ENCODE measurements at regions not wholly inside any gene's neighbourhood (a gene's known extent, or its start where the extent isn't known, plus 50 kb on each side); places are given as distances from the start of the nearest gene placed in this dataset.

DNA sequence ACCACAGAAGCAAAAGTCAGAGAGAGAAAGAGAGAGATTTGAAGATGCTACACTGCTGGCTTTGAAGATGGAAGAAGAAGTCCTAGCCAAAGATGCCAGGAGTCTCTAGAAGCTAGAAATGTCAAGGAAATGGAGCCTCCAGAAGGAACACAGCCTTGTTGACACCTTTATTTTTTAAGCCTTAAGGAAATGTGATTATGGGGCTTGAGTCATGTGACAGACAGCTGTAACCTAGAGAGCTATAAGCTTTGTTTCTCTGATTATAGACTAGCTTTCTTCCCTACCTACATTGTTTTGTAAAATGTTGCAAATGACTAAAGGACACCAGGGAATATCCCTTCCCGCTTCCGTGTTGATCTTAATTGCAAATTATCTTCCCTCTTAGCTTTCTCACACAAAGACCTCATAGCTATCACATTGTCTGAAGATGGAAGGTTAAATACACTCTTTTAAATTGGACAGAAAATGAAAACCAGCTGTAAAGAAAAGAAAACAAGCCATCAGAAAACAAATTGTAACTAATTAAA, 199.9 kb downstream of the ARHGAP12 start:
- Mint-ChIP-seq H3K4me3 (no peak overlapping the region), H3K4me1 (ENCODE audit: low read depth) (peaks cover 5% of the 10 kb centered on the region; the same call in 1 of the 2 replicates), H3K27me3 (ENCODE audit: insufficient read depth) (peaks cover 12% of the 10 kb centered on the region), H3K36me3 (ENCODE audit: low read depth) (no peaks in the 10 kb centered on the region), H3K9me3 (no peaks in the 10 kb centered on the region; the same call in 1 of the 2 replicates), H3K27ac (no peak overlapping the region)
- DNase-seq: no peak
- TF ChIP-seq, protein P1, sequence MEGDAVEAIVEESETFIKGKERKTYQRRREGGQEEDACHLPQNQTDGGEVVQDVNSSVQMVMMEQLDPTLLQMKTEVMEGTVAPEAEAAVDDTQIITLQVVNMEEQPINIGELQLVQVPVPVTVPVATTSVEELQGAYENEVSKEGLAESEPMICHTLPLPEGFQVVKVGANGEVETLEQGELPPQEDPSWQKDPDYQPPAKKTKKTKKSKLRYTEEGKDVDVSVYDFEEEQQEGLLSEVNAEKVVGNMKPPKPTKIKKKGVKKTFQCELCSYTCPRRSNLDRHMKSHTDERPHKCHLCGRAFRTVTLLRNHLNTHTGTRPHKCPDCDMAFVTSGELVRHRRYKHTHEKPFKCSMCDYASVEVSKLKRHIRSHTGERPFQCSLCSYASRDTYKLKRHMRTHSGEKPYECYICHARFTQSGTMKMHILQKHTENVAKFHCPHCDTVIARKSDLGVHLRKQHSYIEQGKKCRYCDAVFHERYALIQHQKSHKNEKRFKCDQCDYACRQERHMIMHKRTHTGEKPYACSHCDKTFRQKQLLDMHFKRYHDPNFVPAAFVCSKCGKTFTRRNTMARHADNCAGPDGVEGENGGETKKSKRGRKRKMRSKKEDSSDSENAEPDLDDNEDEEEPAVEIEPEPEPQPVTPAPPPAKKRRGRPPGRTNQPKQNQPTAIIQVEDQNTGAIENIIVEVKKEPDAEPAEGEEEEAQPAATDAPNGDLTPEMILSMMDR (IDR thresholded peaks at IDR 0.05): no peak

- H3K27ac Mint-ChIP-seq: no peak overlapping the region
- DNase-seq: no peak
- H3K4me3 Mint-ChIP-seq: no peak overlapping the region
- no peaks in the 10 kb centered on the region for H3K36me3 Mint-ChIP-seq (ENCODE audit: low read depth)
- TF ChIP-seq, protein P1 (IDR thresholded peaks at IDR 0.05): no peak
- peaks cover 6% of the 10 kb centered on the region; the same call in 1 of the 2 replicates for H3K27me3 Mint-ChIP-seq (ENCODE audit: insufficient read depth)
- no peaks in the 10 kb centered on the region; the same call in 1 of the 2 replicates for H3K9me3 Mint-ChIP-seq
- H3K4me1 Mint-ChIP-seq (ENCODE audit: low read depth): peaks cover 12% of the 10 kb centered on the region
Observed at GRCh38 chr10:31725436-31725835, 203.2 kb downstream of the ARHGAP12 start.

- peaks cover 12% of the 10 kb centered on the region for H3K4me1 Mint-ChIP-seq (ENCODE audit: low read depth)
- no peak overlapping the region for H3K27ac Mint-ChIP-seq
- peaks cover 6% of the 10 kb centered on the region; the same call in 1 of the 2 replicates for H3K27me3 Mint-ChIP-seq (ENCODE audit: insufficient read depth)
- no peaks in the 10 kb centered on the region for H3K36me3 Mint-ChIP-seq (ENCODE audit: low read depth)
- H3K4me3 Mint-ChIP-seq: no peak overlapping the region
- H3K9me3 Mint-ChIP-seq: no peaks in the 10 kb centered on the region; the same call in 1 of the 2 replicates
- TF ChIP-seq, protein P1 (IDR thresholded peaks at IDR 0.05): no peak
- no peak for DNase-seq
Observed at GRCh38 chr10:31724296-31724695, 204.3 kb downstream of the ARHGAP12 start.

DNA sequence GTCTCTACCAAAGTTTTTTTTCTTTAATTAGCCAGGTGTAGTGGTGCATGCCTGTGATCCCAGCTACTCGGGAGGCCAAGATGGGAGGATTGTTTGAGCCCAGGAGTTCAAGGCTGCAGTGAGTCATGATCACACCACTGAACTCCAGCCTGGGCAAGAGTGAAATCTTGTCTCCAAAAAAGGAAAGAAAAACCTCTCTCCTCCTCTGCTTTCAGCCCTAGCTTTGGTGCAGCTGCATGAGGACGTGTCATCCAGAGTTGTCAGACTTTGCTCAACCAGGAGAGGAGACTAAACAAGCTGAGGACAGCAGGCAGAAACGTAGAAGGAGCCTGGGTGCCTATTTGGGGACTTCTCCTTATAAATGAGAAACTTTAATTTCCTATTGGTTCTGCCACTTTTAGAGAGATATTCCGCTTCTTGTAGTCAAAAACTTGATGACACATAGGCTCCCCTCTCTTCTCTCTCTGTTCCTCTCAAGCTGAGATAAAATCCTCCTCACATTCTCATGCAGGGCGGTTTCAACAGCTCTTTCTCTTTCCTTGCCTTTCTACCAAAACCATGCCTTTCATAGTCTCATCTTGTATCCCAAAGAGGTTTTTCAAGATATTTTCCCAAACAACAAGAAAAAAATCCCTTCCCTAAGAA, 205.4 kb downstream of the ARHGAP12 start:
- TF ChIP-seq, protein P1 (IDR thresholded peaks at IDR 0.05): no peak
- no peaks in the 10 kb centered on the region for H3K9me3 Mint-ChIP-seq
- H3K36me3 Mint-ChIP-seq (ENCODE audit: low read depth): no peaks in the 10 kb centered on the region
- H3K4me3 Mint-ChIP-seq: no peak overlapping the region
- H3K27ac Mint-ChIP-seq: no peak overlapping the region
- no peak for DNase-seq
- H3K27me3 Mint-ChIP-seq (ENCODE audit: insufficient read depth): peaks cover 8% of the 10 kb centered on the region
- H3K4me1 Mint-ChIP-seq (ENCODE audit: low read depth): peaks cover 12% of the 10 kb centered on the region

DNA sequence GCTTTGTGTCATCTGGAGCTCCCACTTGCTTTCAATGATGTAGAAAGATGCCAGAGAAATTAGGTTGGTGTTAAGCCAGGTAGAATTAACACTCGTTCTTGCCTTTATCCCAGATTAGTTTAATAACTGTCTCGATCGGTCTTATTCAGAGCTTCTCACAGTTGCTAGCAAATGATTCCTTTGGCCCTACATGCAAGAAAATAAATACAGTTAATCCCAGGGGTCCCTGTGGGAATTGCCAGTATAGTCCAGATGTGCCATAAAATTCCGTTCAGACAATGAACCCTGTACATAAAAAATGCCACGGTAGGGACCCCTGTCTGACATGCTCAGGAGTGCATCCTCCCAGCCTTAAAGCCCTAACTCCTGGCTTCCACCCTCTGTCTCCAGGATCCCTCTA, 207.5 kb downstream of the ARHGAP12 start:
- no peaks in the 10 kb centered on the region for H3K9me3 Mint-ChIP-seq
- TF ChIP-seq, protein P1 (IDR thresholded peaks at IDR 0.05): no peak
- no peak overlapping the region for H3K4me3 Mint-ChIP-seq
- H3K27me3 Mint-ChIP-seq (ENCODE audit: insufficient read depth): peaks cover 10% of the 10 kb centered on the region
- no peak overlapping the region for H3K27ac Mint-ChIP-seq
- H3K36me3 Mint-ChIP-seq (ENCODE audit: low read depth): no peaks in the 10 kb centered on the region; the same call in 1 of the 2 replicates
- peaks cover 12% of the 10 kb centered on the region for H3K4me1 Mint-ChIP-seq (ENCODE audit: low read depth)
- no peak for DNase-seq
